Cardiac muscle cell (in vitro differentiated cells and primary cell): ENCODE measurements at regions not wholly inside any gene's neighbourhood (a gene's known extent, or its start where the extent isn't known, plus 50 kb on each side); places are given as distances from the start of the nearest gene placed in this dataset.

Source experiments
- DNase-seq, 2 donors: peaks; one replicate each; pipeline versions ENCODE4 v3.0.0 to v3.0.0-alpha.2; 2010 to 2017; ENCODE audit warnings: low read depth in 1 of 2, low spot score in 1 of 2
- H3K27ac ChIP-seq: fragments of 200-600 bp; sonication (generic); 2 replicates; pipeline ENCODE4 v1.5.1; 2016
- H3K27me3 ChIP-seq: fragments of 200-600 bp; sonication (generic); 2 replicates; pipeline ENCODE4 v1.6.0; 2016; ENCODE audit warnings: control low read depth
- H3K36me3 ChIP-seq: fragments of 200-600 bp; sonication (generic); 2 replicates; pipeline ENCODE4 v1.5.1; 2016; ENCODE audit warnings: control low read depth
- H3K4me1 ChIP-seq: fragments of 200-600 bp; sonication (generic); 2 replicates; pipeline ENCODE4 v1.8.1; 2017; ENCODE audit warnings: low read depth, mild to moderate bottlenecking, mixed run types
- H3K4me3 ChIP-seq: fragments of 200-600 bp; sonication (generic); 2 replicates; pipeline ENCODE4 v1.5.1; 2016; ENCODE audit warnings: mild to moderate bottlenecking
- H3K9me3 ChIP-seq: fragments of 200-600 bp; sonication (generic); 2 replicates; pipeline ENCODE4 v1.5.1; 2017; ENCODE audit warnings: low read depth, mild to moderate bottlenecking, control low read depth
- TF ChIP-seq, protein P1 (sequence below): IDR thresholded peaks from 2 replicates; pipeline ENCODE4 v1.5.1; 2012; ENCODE audit warnings: low read depth, mild to moderate bottlenecking, low read length

DNA sequence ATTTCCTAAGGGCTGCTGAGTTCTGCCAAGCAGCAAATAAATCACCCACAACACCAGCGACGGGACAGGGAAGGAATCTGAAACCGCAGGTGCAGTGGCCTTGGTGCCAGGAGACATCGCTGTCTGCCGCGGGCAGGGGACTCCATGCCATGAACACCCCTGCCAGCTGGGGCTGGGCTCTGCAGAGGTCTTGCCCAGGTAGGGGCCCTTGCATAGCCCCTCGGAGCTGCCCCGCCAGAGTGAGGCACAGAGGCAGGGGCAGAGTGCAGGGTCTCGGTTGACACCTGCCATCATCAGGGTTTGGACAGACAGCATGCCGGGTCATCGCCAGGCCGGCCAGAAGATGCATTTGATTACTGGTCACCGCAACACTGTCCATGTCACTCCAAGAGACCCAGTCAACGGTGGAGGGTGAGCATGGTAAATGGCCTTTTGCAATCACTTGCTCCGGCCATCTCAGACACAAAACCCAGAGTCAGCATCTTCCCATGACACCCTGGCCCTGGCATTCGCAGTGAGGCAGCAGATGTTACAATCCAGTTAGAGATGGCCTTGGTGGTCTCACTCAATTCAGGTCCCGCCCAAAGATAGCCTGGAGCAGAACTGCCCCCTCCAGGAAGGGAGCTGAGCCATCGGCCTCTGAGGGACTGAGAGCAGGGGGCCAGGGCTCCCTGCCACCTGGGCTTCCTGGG lies 255.4 kb downstream of the NDUFA10 start:
- TF ChIP-seq, protein P1, sequence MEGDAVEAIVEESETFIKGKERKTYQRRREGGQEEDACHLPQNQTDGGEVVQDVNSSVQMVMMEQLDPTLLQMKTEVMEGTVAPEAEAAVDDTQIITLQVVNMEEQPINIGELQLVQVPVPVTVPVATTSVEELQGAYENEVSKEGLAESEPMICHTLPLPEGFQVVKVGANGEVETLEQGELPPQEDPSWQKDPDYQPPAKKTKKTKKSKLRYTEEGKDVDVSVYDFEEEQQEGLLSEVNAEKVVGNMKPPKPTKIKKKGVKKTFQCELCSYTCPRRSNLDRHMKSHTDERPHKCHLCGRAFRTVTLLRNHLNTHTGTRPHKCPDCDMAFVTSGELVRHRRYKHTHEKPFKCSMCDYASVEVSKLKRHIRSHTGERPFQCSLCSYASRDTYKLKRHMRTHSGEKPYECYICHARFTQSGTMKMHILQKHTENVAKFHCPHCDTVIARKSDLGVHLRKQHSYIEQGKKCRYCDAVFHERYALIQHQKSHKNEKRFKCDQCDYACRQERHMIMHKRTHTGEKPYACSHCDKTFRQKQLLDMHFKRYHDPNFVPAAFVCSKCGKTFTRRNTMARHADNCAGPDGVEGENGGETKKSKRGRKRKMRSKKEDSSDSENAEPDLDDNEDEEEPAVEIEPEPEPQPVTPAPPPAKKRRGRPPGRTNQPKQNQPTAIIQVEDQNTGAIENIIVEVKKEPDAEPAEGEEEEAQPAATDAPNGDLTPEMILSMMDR: no peak
- H3K36me3 ChIP-seq: no peaks in the 10 kb centered on the region
- no peaks in the 10 kb centered on the region for H3K27me3 ChIP-seq
- no peak overlapping the region for H3K27ac ChIP-seq
- H3K4me3 ChIP-seq: no peak overlapping the region
- H3K4me1 ChIP-seq: no peaks in the 10 kb centered on the region
- H3K9me3 ChIP-seq: no peaks in the 10 kb centered on the region
- DNase-seq: no peak

DNA sequence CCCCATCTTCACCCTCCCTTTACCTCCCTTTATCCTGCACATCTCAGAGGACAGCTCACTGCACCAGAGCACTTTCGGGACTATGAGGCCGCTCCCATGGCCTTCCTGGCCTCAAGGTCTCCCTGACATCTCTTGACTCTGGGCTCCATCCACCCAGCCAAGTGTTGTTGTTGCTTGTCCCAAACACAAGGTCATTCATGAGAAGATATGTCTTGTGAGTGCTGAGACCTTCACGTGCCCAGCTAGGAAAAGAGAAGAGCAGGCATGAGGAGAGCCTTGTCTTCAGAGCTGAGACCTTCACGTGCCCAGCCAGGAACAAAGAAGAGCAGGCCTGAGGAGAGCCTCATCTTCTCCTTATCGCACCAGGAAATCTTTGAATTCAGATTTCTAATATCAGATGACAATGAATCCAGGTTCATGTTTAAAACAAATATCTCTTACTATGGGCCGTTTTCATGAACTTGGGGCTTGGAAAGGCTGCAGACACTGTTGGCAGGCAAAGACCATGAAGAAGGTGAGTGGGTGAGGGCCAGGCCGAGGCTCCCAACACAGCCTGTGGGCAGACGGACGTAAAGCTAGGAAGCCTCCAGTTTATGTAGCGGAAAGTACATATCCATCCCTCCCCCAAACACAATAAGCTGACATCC lies 256.1 kb downstream of the NDUFA10 start:
- no peaks in the 10 kb centered on the region for H3K9me3 ChIP-seq
- no peaks in the 10 kb centered on the region for H3K36me3 ChIP-seq
- no peaks in the 10 kb centered on the region for H3K4me1 ChIP-seq
- TF ChIP-seq, protein P1: no peak
- no peak for DNase-seq
- no peak overlapping the region for H3K27ac ChIP-seq
- H3K4me3 ChIP-seq: no peak overlapping the region
- no peaks in the 10 kb centered on the region for H3K27me3 ChIP-seq

DNA sequence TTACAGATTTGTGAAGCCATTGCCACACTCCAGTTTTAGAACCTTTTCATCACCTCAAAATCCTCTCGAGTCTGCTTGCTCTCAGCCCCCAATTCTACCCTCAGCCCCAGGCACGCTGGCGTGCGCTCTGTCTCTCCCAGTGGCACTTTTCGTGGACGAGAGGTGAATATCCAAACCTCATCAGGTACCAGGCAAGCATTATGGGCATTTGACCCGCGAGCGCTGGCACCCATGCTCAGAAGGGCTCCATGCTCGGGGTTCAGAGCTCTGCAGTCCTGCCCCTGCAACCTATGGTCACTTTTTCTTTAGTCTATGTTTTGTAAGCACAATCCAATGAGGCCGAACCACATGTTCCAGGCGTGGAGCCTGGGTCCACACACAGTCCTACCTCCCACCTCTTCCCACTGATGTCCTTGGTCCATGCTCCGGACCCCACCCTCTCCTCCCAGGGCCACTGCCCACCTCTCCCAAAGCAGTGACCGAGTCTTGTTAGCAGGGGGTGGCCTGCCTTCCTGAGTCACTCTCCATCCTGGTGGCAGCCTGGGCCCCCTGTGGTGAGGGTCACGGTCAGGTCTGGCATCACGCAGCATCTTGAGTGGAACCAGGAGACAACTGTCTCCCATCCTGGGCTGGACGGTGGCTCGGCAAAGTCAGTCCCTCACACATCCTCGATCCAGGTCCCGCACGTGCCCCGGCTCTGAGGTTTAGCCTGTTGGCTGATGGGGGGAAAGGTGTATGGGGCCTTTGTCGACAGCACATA lies 256.9 kb downstream of the NDUFA10 start:
- TF ChIP-seq, protein P1: no peak
- H3K36me3 ChIP-seq: no peaks in the 10 kb centered on the region
- H3K27me3 ChIP-seq: no peaks in the 10 kb centered on the region
- H3K9me3 ChIP-seq: no peaks in the 10 kb centered on the region
- H3K4me3 ChIP-seq: no peak overlapping the region
- H3K27ac ChIP-seq: no peak overlapping the region
- H3K4me1 ChIP-seq: no peaks in the 10 kb centered on the region
- DNase-seq: no peak

DNA sequence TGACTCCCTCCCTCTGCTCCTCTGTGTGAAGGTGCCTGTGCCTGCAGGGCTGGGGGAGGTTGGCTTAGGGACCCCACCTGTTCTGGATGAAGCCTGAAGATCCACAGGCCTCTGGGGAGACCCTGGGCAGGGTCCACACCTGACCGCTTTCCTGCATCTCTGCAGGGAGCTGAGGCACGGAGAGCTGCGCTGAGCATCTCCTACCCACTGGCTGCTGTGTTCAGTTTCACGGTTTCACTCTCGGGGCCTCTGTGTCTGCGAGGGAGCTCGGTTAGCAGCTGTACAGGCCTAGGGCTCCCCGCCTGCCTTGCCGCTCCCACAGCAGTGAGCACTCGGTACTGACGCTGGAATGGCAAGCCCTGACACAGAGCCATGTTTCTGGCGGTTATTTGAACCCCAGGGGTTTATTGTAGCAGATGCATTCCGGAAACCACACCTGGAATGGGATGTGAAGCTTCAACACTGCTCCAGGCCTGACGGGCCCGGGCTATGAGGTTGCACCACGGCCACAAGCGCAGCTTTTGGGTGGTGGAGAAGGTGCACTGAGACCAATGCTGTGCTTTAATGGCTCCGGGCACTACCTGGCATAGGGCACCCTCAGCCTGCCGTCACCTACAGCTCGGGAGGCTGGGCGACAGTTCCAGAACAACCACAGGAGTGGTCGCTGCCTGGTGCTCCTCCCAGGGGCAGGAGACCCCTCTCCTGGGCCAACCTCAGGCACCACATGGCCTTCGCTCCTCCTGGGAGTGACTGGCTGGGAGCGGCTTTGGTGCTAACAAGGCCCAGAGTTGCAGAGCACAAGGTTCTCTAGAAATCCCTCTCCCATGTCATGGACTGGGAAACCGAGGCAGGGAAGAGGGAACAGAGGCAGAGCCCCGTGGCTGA lies 257.9 kb downstream of the NDUFA10 start:
- Histone ChIP-seq H3K36me3 (no peaks in the 10 kb centered on the region), H3K27me3 (no peaks in the 10 kb centered on the region), H3K4me3 (no peak overlapping the region), H3K27ac (no peak overlapping the region), H3K4me1 (no peaks in the 10 kb centered on the region), H3K9me3 (no peaks in the 10 kb centered on the region)
- TF ChIP-seq, protein P1: no peak
- no peak for DNase-seq

DNA sequence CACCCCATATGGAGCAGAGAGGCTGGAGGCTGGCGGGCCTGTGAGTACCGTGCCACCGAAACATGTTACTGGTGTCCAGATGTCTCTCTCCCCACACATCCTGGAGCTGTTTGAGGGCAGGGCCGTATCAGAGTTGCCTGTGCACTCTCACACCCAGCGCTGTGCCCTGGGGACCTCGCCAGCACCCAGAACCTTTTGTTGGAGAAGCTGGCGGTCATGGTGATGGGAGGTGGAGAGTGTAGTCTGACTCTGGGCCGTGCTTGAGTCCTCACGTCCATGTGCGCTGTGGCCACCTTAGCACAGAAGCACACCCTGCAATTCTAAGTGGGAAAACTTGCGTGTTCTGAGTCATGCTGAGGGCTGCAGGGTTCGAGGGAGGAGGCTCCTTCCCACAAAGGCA lies 259.2 kb downstream of the NDUFA10 start:
- Histone ChIP-seq H3K4me3 (no peak overlapping the region), H3K4me1 (no peaks in the 10 kb centered on the region), H3K27me3 (no peaks in the 10 kb centered on the region), H3K9me3 (no peaks in the 10 kb centered on the region), H3K27ac (no peak overlapping the region), H3K36me3 (no peaks in the 10 kb centered on the region)
- no peak for DNase-seq
- TF ChIP-seq, protein P1: no peak
